ENCODE measurements at regions not wholly inside any gene's neighbourhood (a gene's known extent, or its start where the extent isn't known, plus 50 kb on each side); places are given as distances from the start of the nearest gene placed in this dataset.

GRCh38 chr3:187871204-187871591 is 125.9 kb upstream of the BCL6 start:
- intact Hi-C loops (cut with micrococcal nuclease; ENCODE audit: unreplicated experiment): no loop called here
- Histone ChIP-seq H4K20me1 (ENCODE audit: insufficient read depth) (no peaks in the 10 kb centered on the region), H3K4me1 (replicated peaks; ENCODE audit: insufficient read depth) (peaks cover 19% of the 10 kb centered on the region; the same call in 1 of the 2 replicates), H2AFZ (0 out of 2 replicates have a peak overlapping the region, but pooled peaks have one; percentile 3), H3K36me3 (ENCODE audit: low read depth) (no peaks in the 10 kb centered on the region), H3K9me3 (ENCODE audit: insufficient read depth, low read depth) (peaks cover 20% of the 10 kb centered on the region; the same call in 1 of the 2 replicates), H3K79me2 (ENCODE audit: low read depth) (no peaks in the 10 kb centered on the region), H3F3A (ENCODE audit: insufficient read depth, low read depth) (0 out of 2 replicates have a peak, but pooled peaks cover 2% of the 10 kb centered on the region), H3K4me3 (no peak overlapping the region), H3K27ac (no peak overlapping the region), H3K9me2 (ENCODE audit: insufficient read depth) (no peaks in the 10 kb centered on the region), H3K27me3 (ENCODE audit: insufficient read depth, low read depth) (no peaks in the 10 kb centered on the region), H3K4me2 (no peak overlapping the region)
- no TSS peak for BruUV-seq (replicated peaks)
- TF ChIP-seq EZH2 (IDR thresholded peaks at IDR 0.05; ENCODE audit: low read depth): no peak
- TF ChIP-seq CTCF (conservative IDR thresholded peaks at IDR 0.05): no peak
- DNase-seq: peak in 1 of 2 experiments; percentile 31
- ChIA-PET CTCF (no interaction called here), POLR2A (ENCODE audit: unreplicated experiment) (interaction anchor here (0.6 kb wide), 1 partner anchor 1968 kb away, joined by 3 read pairs; no protein-coding TSS in a partner anchor)

GRCh38 chr3:187871848-187872247 is 126.6 kb upstream of the BCL6 start:
- DNase-seq: no peak
- Histone ChIP-seq H3K27ac (no peak overlapping the region), H3K9me2 (ENCODE audit: insufficient read depth) (no peaks in the 10 kb centered on the region), H4K20me1 (ENCODE audit: insufficient read depth) (no peaks in the 10 kb centered on the region), H3K4me1 (replicated peaks; ENCODE audit: insufficient read depth) (peaks cover 23% of the 10 kb centered on the region; the same call in 1 of the 2 replicates), H3K4me2 (no peak overlapping the region), H3K27me3 (ENCODE audit: insufficient read depth, low read depth) (no peaks in the 10 kb centered on the region), H3F3A (ENCODE audit: insufficient read depth, low read depth) (0 out of 2 replicates have a peak, but pooled peaks cover 3% of the 10 kb centered on the region), H2AFZ (0 out of 2 replicates have a peak overlapping the region, but pooled peaks have one; percentile 3), H3K36me3 (ENCODE audit: low read depth) (no peaks in the 10 kb centered on the region), H3K79me2 (ENCODE audit: low read depth) (no peaks in the 10 kb centered on the region), H3K4me3 (no peak overlapping the region), H3K9me3 (ENCODE audit: insufficient read depth, low read depth) (peaks cover 20% of the 10 kb centered on the region; the same call in 1 of the 2 replicates)
- intact Hi-C loops (cut with micrococcal nuclease; ENCODE audit: unreplicated experiment): no loop called here
- POLR2A ChIA-PET (ENCODE audit: unreplicated experiment): interaction anchor here (0.6 kb wide), 1 partner anchor 1968 kb away, joined by 3 read pairs; no protein-coding TSS in a partner anchor
- TF ChIP-seq CTCF (conservative IDR thresholded peaks at IDR 0.05) (no peak), EZH2 (IDR thresholded peaks at IDR 0.05; ENCODE audit: low read depth) (no peak)
- CTCF ChIA-PET: no interaction called here
- BruUV-seq (replicated peaks): no TSS peak

GRCh38 chr3:187873843-187874242 is 128.6 kb upstream of the BCL6 start:
- CTCF ChIA-PET: no interaction called here
- no peak overlapping the region for H2AFZ ChIP-seq
- POLR2A ChIA-PET (ENCODE audit: unreplicated experiment): no interaction called here

More at GRCh38 chr3:187873843-187874242, 128.6 kb upstream of the BCL6 start:
- H3K27ac ChIP-seq: no peak overlapping the region
- peaks cover 20% of the 10 kb centered on the region; the same call in 1 of the 2 replicates for H3K9me3 ChIP-seq (ENCODE audit: insufficient read depth, low read depth)
- no peak overlapping the region for H3K4me2 ChIP-seq
- peaks cover 13% of the 10 kb centered on the region; the same call in 1 of the 2 replicates for H3F3A ChIP-seq (ENCODE audit: insufficient read depth, low read depth)
- no peak overlapping the region for H3K4me3 ChIP-seq
- intact Hi-C loops (cut with micrococcal nuclease; ENCODE audit: unreplicated experiment): no loop called here
- no peak for DNase-seq
- TF ChIP-seq CTCF (conservative IDR thresholded peaks at IDR 0.05) (no peak), EZH2 (IDR thresholded peaks at IDR 0.05; ENCODE audit: low read depth) (no peak)
- no peaks in the 10 kb centered on the region for H3K27me3 ChIP-seq (ENCODE audit: insufficient read depth, low read depth)
- H3K79me2 ChIP-seq (ENCODE audit: low read depth): no peaks in the 10 kb centered on the region
- H4K20me1 ChIP-seq (ENCODE audit: insufficient read depth): no peaks in the 10 kb centered on the region
- peaks cover 39% of the 10 kb centered on the region for H3K4me1 ChIP-seq (replicated peaks; ENCODE audit: insufficient read depth)
- BruUV-seq (replicated peaks): no TSS peak
- no peaks in the 10 kb centered on the region for H3K9me2 ChIP-seq (ENCODE audit: insufficient read depth)
- H3K36me3 ChIP-seq (ENCODE audit: low read depth): no peaks in the 10 kb centered on the region

All from PC-9 (cell line).